BLaER1 treated with 17β-estradiol and CSF1 and Interleukin-3, amounts not matched to agents 10 nM and 100 nM (cell line): ENCODE measurements at regions not wholly inside any gene's neighbourhood (a gene's known extent, or its start where the extent isn't known, plus 50 kb on each side); places are given as distances from the start of the nearest gene placed in this dataset.

Experiments used
- H3K27ac ChIP-seq, 11 experiments: shearing (Covaris generic); formaldehyde crosslinking; 2 replicates each; pipeline ENCODE4 v1.8.1; 2022
- H3K27me3 ChIP-seq, 11 experiments: shearing (Covaris generic); formaldehyde crosslinking; 2 replicates each; pipeline ENCODE4 v1.8.1; 2022
- H3K36me3 ChIP-seq, 11 experiments: shearing (Covaris generic); formaldehyde crosslinking; 2 replicates each; pipeline ENCODE4 v1.8.1; 2022
- H3K4me1 ChIP-seq, 10 experiments: shearing (Covaris generic); formaldehyde crosslinking; 2 replicates each; pipeline ENCODE4 v1.8.1; 2022
- H3K4me2 ChIP-seq, 11 experiments: shearing (Covaris generic); formaldehyde crosslinking; 2 replicates each; pipeline ENCODE4 v1.8.1; 2022
- H3K4me3 ChIP-seq, 10 experiments: shearing (Covaris generic); formaldehyde crosslinking; 2 replicates each; pipeline ENCODE4 v1.8.1; 2022
- H3K9ac ChIP-seq, 11 experiments: shearing (Covaris generic); formaldehyde crosslinking; 2 replicates each; pipeline ENCODE4 v1.8.1; 2022
- H3K9me3 ChIP-seq, 11 experiments: shearing (Covaris generic); formaldehyde crosslinking; replicated peaks in 1 of 11; 2 replicates each; pipeline ENCODE4 v1.8.1; 2022
- H4K20me1 ChIP-seq, 11 experiments: shearing (Covaris generic); formaldehyde crosslinking; 2 replicates each; pipeline ENCODE4 v1.8.1; 2022
- Cebpa-rat ChIP-seq, 11 experiments: shearing (Covaris generic); IDR thresholded peaks; 2 replicates each; pipeline ENCODE4 v1.8.1; 2022

GRCh38 chr13:77412116-77412635, 85.3 kb upstream of the MYCBP2 start:
- Histone ChIP-seq H3K9ac (no peak overlapping the region), H3K4me3 (no peak overlapping the region), H3K27me3 (no peaks in the 10 kb centered on the region), H3K36me3 (no peaks in the 10 kb centered on the region), H3K9me3 (no peaks in the 10 kb centered on the region), H3K4me1 (peaks cover 0 to 8% (median 6%) of the 10 kb centered on the region in 10 experiments; a peak in 5 of 20 replicates), H4K20me1 (no peaks in the 10 kb centered on the region), H3K4me2 (no peak overlapping the region), H3K27ac (no peak overlapping the region)
- no peak for TF ChIP-seq Cebpa-rat (IDR thresholded peaks at IDR 0.05)

GRCh38 chr13:77409412-77409811, 82.5 kb upstream of the MYCBP2 start:
- no peak for TF ChIP-seq Cebpa-rat (IDR thresholded peaks at IDR 0.05)
- no peaks in the 10 kb centered on the region for H3K9me3 ChIP-seq
- H3K27me3 ChIP-seq: no peaks in the 10 kb centered on the region
- H3K4me2 ChIP-seq: no peak overlapping the region
- H3K36me3 ChIP-seq: no peaks in the 10 kb centered on the region
- H3K4me3 ChIP-seq: no peak overlapping the region
- no peak overlapping the region for H3K9ac ChIP-seq
- H4K20me1 ChIP-seq: no peaks in the 10 kb centered on the region
- no peak overlapping the region for H3K27ac ChIP-seq
- 0 out of 20 replicates have a peak, but pooled peaks cover 0 to 4% (median 0%) of the 10 kb centered on the region in 10 experiments for H3K4me1 ChIP-seq

GRCh38 chr13:77406644-77407440, 79.9 kb upstream of the MYCBP2 start:
- peaks cover 0 to 1% (median 0%) of the 10 kb centered on the region in 11 experiments; a peak in 2 of 22 replicates for H3K9me3 ChIP-seq
- H3K4me1 ChIP-seq: peaks cover 0 to 4% (median 0%) of the 10 kb centered on the region in 10 experiments; a peak in 1 of 20 replicates
- no peak overlapping the region for H3K4me3 ChIP-seq
- H3K4me2 ChIP-seq: peak overlapping the region in 1 of 11 experiments; percentile 4; a peak in 1 of 22 replicates
- H3K27ac ChIP-seq: no peak overlapping the region
- TF ChIP-seq Cebpa-rat (IDR thresholded peaks at IDR 0.05): no peak
- no peaks in the 10 kb centered on the region for H4K20me1 ChIP-seq
- no peaks in the 10 kb centered on the region for H3K27me3 ChIP-seq
- no peaks in the 10 kb centered on the region for H3K36me3 ChIP-seq
- H3K9ac ChIP-seq: no peak overlapping the region

GRCh38 chr13:77398825-77399620, 72.1 kb upstream of the MYCBP2 start:
- H3K36me3 ChIP-seq: no peaks in the 10 kb centered on the region
- H3K4me1 ChIP-seq: peaks cover 0 to 5% (median 3%) of the 10 kb centered on the region in 10 experiments; a peak in 13 of 20 replicates
- no peak overlapping the region for H3K4me2 ChIP-seq
- no peak for TF ChIP-seq Cebpa-rat (IDR thresholded peaks at IDR 0.05)
- no peaks in the 10 kb centered on the region for H3K27me3 ChIP-seq
- no peak overlapping the region for H3K27ac ChIP-seq
- H3K4me3 ChIP-seq: no peak overlapping the region
- H3K9ac ChIP-seq: no peak overlapping the region
- H4K20me1 ChIP-seq: no peaks in the 10 kb centered on the region
- peaks cover 0 to 24% (median 11%) of the 10 kb centered on the region in 11 experiments; a peak in 15 of 22 replicates for H3K9me3 ChIP-seq

- H3K4me3 ChIP-seq: no peak overlapping the region
- peaks cover 7 to 18% (median 13%) of the 10 kb centered on the region in 10 experiments; a peak in 19 of 20 replicates for H3K4me1 ChIP-seq
- no peak overlapping the region for H3K9ac ChIP-seq
- H4K20me1 ChIP-seq: no peaks in the 10 kb centered on the region
- TF ChIP-seq Cebpa-rat (IDR thresholded peaks at IDR 0.05): no peak
- H3K27me3 ChIP-seq: no peaks in the 10 kb centered on the region
- no peak overlapping the region for H3K27ac ChIP-seq
- H3K9me3 ChIP-seq: peaks cover 0 to 27% (median 15%) of the 10 kb centered on the region in 11 experiments; a peak in 15 of 22 replicates
- no peak overlapping the region for H3K4me2 ChIP-seq
- H3K36me3 ChIP-seq: no peaks in the 10 kb centered on the region
Observed at GRCh38 chr13:77397636-77398035, 70.7 kb upstream of the MYCBP2 start.

- TF ChIP-seq Cebpa-rat (IDR thresholded peaks at IDR 0.05): no peak
- no peak overlapping the region for H3K4me3 ChIP-seq
- H3K9me3 ChIP-seq: peaks cover 0 to 18% (median 8%) of the 10 kb centered on the region in 11 experiments; a peak in 12 of 22 replicates
- no peaks in the 10 kb centered on the region for H3K27me3 ChIP-seq
- H3K36me3 ChIP-seq: no peaks in the 10 kb centered on the region
- peak overlapping the region in 10 of 11 experiments; percentile 13 to 62 (median 44); a peak in 18 of 22 replicates for H3K4me2 ChIP-seq
- peaks cover 42 to 77% (median 60%) of the 10 kb centered on the region in 10 experiments for H3K4me1 ChIP-seq
- peak overlapping the region in 1 of 11 experiments; percentile 49; a peak in 1 of 22 replicates for H3K9ac ChIP-seq
- peak overlapping the region in 6 of 11 experiments; percentile 25 to 75 (median 65); a peak in 8 of 22 replicates for H3K27ac ChIP-seq
- no peaks in the 10 kb centered on the region for H4K20me1 ChIP-seq
Observed at GRCh38 chr13:77391475-77391874, 64.6 kb upstream of the MYCBP2 start.

GRCh38 chr13:77390391-77390790, 63.5 kb upstream of the MYCBP2 start:
- H3K4me1 ChIP-seq: peaks cover 42 to 83% (median 65%) of the 10 kb centered on the region in 10 experiments
- H3K4me2 ChIP-seq: peak overlapping the region in 5 of 11 experiments; percentile 16 to 31 (median 22); a peak in 6 of 22 replicates
- H3K9me3 ChIP-seq: peaks cover 0 to 24% (median 16%) of the 10 kb centered on the region in 11 experiments; a peak in 17 of 22 replicates
- no peaks in the 10 kb centered on the region for H4K20me1 ChIP-seq
- no peaks in the 10 kb centered on the region for H3K27me3 ChIP-seq
- no peak for TF ChIP-seq Cebpa-rat (IDR thresholded peaks at IDR 0.05)
- H3K36me3 ChIP-seq: no peaks in the 10 kb centered on the region
- H3K27ac ChIP-seq: 0 out of 22 replicates have a peak overlapping the region, but pooled peaks of 1 of the 11 experiments have one; percentile 4
- no peak overlapping the region for H3K4me3 ChIP-seq
- no peak overlapping the region for H3K9ac ChIP-seq

DNA sequence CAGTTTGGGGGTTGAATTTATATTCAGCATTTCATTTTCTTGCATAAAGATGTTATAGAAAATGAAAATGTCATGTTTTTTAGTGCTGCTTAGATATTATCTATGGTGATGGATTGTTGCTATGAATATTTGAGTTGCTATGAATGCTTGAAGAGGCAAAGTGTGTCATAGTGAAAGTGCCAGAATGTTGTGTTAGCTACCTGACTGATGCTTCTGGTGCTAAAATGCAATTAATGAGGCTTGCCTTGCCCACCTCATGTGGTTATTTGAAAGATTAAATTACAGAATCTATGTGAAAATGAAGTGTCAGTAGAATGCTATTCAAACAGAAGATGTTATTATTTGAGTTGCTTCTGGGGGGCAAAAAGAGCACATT, 62.7 kb upstream of the MYCBP2 start:
- Histone ChIP-seq H3K36me3 (no peaks in the 10 kb centered on the region), H3K9ac (no peak overlapping the region), H4K20me1 (no peaks in the 10 kb centered on the region), H3K4me2 (peak overlapping the region in 5 of 11 experiments; percentile 8 to 84 (median 73); a peak in 4 of 22 replicates), H3K4me3 (no peak overlapping the region), H3K27ac (peak overlapping the region in 3 of 11 experiments; percentile 12 to 91 (median 84); a peak in 2 of 22 replicates), H3K9me3 (peaks cover 0 to 24% (median 15%) of the 10 kb centered on the region in 11 experiments; a peak in 17 of 22 replicates), H3K4me1 (peaks cover 42 to 83% (median 65%) of the 10 kb centered on the region in 10 experiments), H3K27me3 (no peaks in the 10 kb centered on the region)
- no peak for TF ChIP-seq Cebpa-rat (IDR thresholded peaks at IDR 0.05)
